ENCODE measurements at regions not wholly inside any gene's neighbourhood (a gene's known extent, or its start where the extent isn't known, plus 50 kb on each side); places are given as distances from the start of the nearest gene placed in this dataset.

- H3K4me1 ChIP-seq (ENCODE audit: control insufficient read depth, insufficient read depth, low read length, poor library complexity, severe bottlenecking): no peaks in the 10 kb centered on the region
- no peak overlapping the region for H3K4me3 ChIP-seq (ENCODE audit: insufficient read depth, low read depth, low read length, poor library complexity, severe bottlenecking)
- no peak for DNase-seq
- H3K27me3 ChIP-seq (replicated peaks; ENCODE audit: control insufficient read depth, insufficient read depth, low read length, poor library complexity, severe bottlenecking): no peaks in the 10 kb centered on the region
- no peaks in the 10 kb centered on the region for H3K36me3 ChIP-seq (ENCODE audit: control insufficient read depth, insufficient read depth, low read length)
- H3K27ac ChIP-seq (ENCODE audit: insufficient read depth, low read length, poor library complexity, severe bottlenecking): no peak overlapping the region
- no peaks in the 10 kb centered on the region for H3K9me3 ChIP-seq (ENCODE audit: control insufficient read depth, low read length)
Observed at GRCh38 chr13:95485045-95485517, 67.4 kb upstream of the CLDN10 start.

DNA sequence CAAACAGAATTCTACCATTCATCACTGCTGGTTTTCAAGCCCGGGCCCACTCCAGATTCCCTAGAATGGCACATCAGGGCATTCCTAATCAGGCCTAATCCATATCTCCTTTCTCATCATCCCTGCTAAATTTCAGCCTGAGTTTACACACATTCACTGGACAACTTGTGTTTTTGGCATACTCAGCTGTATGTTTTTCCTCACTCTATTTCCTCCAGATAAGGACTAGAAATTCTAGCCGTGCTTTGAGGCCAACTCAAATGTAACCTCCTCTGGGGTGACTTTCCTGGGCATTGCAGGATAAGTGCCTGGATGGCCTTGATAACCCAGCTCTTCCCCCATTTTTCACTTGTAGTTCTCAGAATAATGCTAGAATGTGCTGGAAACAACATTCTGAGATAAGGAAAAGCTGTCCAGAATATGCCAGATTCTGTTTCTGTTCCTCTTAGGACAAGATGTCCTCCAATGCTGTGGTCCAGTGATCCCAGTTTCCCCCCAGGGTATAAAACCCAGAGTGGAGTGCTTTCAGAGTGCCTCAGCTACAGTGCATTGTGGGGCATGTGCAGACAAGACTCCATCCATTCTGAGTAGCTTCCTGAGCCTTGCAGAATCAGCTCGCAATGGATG, 66.9 kb upstream of the CLDN10 start:
- Histone ChIP-seq H3K4me1 (ENCODE audit: control insufficient read depth, insufficient read depth, low read length, poor library complexity, severe bottlenecking) (no peaks in the 10 kb centered on the region), H3K27me3 (replicated peaks; ENCODE audit: control insufficient read depth, insufficient read depth, low read length, poor library complexity, severe bottlenecking) (no peaks in the 10 kb centered on the region), H3K4me3 (ENCODE audit: insufficient read depth, low read depth, low read length, poor library complexity, severe bottlenecking) (no peak overlapping the region), H3K9me3 (ENCODE audit: control insufficient read depth, low read length) (no peaks in the 10 kb centered on the region), H3K36me3 (ENCODE audit: control insufficient read depth, insufficient read depth, low read length) (no peaks in the 10 kb centered on the region), H3K27ac (ENCODE audit: insufficient read depth, low read length, poor library complexity, severe bottlenecking) (no peak overlapping the region)
- no peak for DNase-seq

GRCh38 chr13:95492044-95492801, 60.3 kb upstream of the CLDN10 start:
- Histone ChIP-seq H3K27me3 (replicated peaks; ENCODE audit: control insufficient read depth, insufficient read depth, low read length, poor library complexity, severe bottlenecking) (no peaks in the 10 kb centered on the region), H3K4me3 (ENCODE audit: insufficient read depth, low read depth, low read length, poor library complexity, severe bottlenecking) (no peak overlapping the region), H3K9me3 (ENCODE audit: control insufficient read depth, low read length) (peaks cover 4% of the 10 kb centered on the region), H3K27ac (ENCODE audit: insufficient read depth, low read length, poor library complexity, severe bottlenecking) (no peak overlapping the region), H3K4me1 (ENCODE audit: control insufficient read depth, insufficient read depth, low read length, poor library complexity, severe bottlenecking) (no peaks in the 10 kb centered on the region), H3K36me3 (ENCODE audit: control insufficient read depth, insufficient read depth, low read length) (no peaks in the 10 kb centered on the region)
- no peak for DNase-seq

- Histone ChIP-seq H3K36me3 (ENCODE audit: control insufficient read depth, insufficient read depth, low read length) (no peaks in the 10 kb centered on the region), H3K9me3 (ENCODE audit: control insufficient read depth, low read length) (peaks cover 4% of the 10 kb centered on the region), H3K27ac (ENCODE audit: insufficient read depth, low read length, poor library complexity, severe bottlenecking) (no peak overlapping the region), H3K27me3 (replicated peaks; ENCODE audit: control insufficient read depth, insufficient read depth, low read length, poor library complexity, severe bottlenecking) (no peaks in the 10 kb centered on the region), H3K4me3 (ENCODE audit: insufficient read depth, low read depth, low read length, poor library complexity, severe bottlenecking) (no peak overlapping the region), H3K4me1 (ENCODE audit: control insufficient read depth, insufficient read depth, low read length, poor library complexity, severe bottlenecking) (no peaks in the 10 kb centered on the region)
- no peak for DNase-seq
Observed at GRCh38 chr13:95494082-95494681, 58.3 kb upstream of the CLDN10 start.

DNA sequence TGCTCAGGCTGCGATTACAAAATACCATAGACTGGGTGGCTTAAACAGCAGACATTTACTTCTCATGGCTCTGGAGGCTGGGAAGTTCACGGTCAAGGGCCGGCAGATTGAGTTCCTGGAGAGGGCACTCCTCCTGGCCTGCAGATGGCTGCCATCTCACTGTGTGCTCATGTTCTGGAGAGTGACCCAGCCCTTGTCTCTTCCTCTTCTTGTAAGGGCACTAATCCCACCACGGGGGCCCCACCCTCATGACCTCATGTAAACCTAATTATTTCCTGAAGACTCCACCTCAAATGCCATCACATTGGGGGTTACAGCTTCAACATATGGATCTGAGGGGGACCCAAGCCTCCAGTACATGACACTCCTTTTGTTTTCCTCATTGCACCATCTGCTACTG, 56.0 kb upstream of the CLDN10 start:
- Histone ChIP-seq H3K4me3 (ENCODE audit: insufficient read depth, low read depth, low read length, poor library complexity, severe bottlenecking) (no peak overlapping the region), H3K9me3 (ENCODE audit: control insufficient read depth, low read length) (peaks cover 4% of the 10 kb centered on the region), H3K27me3 (replicated peaks; ENCODE audit: control insufficient read depth, insufficient read depth, low read length, poor library complexity, severe bottlenecking) (no peaks in the 10 kb centered on the region), H3K4me1 (ENCODE audit: control insufficient read depth, insufficient read depth, low read length, poor library complexity, severe bottlenecking) (no peaks in the 10 kb centered on the region), H3K27ac (ENCODE audit: insufficient read depth, low read length, poor library complexity, severe bottlenecking) (no peak overlapping the region), H3K36me3 (ENCODE audit: control insufficient read depth, insufficient read depth, low read length) (no peaks in the 10 kb centered on the region)
- no peak for DNase-seq

DNA sequence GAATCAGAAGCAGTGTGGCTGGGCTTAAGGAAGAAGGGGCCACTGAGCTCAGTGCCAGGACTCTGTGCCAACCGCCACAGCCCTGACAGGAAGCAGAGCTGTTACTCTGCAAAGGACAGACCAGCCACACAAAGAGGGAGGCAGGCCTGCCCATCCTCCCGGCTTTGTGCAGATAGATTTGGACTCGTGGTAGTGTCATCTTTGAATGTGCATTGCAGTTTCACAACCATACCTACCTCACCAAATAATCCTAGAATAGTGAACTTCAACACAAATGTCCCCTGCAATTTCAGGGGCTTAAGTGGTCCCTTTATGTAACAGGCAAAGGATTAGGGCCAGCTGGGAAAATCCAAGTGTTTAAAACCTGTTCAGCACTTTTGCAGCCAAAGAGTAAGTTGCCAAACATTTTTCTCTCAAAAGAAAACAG, 55.1 kb upstream of the CLDN10 start:
- Histone ChIP-seq H3K4me1 (ENCODE audit: control insufficient read depth, insufficient read depth, low read length, poor library complexity, severe bottlenecking) (no peaks in the 10 kb centered on the region), H3K36me3 (ENCODE audit: control insufficient read depth, insufficient read depth, low read length) (no peaks in the 10 kb centered on the region), H3K9me3 (ENCODE audit: control insufficient read depth, low read length) (peaks cover 4% of the 10 kb centered on the region), H3K27ac (ENCODE audit: insufficient read depth, low read length, poor library complexity, severe bottlenecking) (no peak overlapping the region), H3K4me3 (ENCODE audit: insufficient read depth, low read depth, low read length, poor library complexity, severe bottlenecking) (no peak overlapping the region), H3K27me3 (replicated peaks; ENCODE audit: control insufficient read depth, insufficient read depth, low read length, poor library complexity, severe bottlenecking) (no peaks in the 10 kb centered on the region)
- no peak for DNase-seq

DNA sequence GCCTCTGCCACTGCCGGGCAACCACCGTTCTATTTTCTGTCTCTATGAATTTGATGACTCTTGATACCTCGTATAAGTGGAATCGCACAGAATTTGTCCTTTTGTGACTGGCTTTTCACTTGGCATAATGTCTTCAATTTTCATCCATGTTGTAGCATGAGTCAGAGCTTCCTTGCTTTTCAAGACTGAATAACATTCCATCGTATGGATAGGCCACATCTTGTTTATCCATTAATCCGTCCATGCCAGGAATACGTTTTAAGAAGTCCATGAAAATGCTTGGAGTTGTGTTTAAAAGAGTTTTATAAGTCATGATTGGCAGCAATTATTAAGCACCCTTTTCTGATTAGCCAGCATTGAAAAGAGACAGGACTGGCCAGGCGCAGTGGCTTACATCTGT, 53.6 kb upstream of the CLDN10 start:
- DNase-seq: no peak
- H3K27ac ChIP-seq (ENCODE audit: insufficient read depth, low read length, poor library complexity, severe bottlenecking): no peak overlapping the region
- H3K9me3 ChIP-seq (ENCODE audit: control insufficient read depth, low read length): peaks cover 4% of the 10 kb centered on the region

GRCh38 chr13:95499811-95500712, 52.5 kb upstream of the CLDN10 start:
- H3K27ac ChIP-seq (ENCODE audit: insufficient read depth, low read length, poor library complexity, severe bottlenecking): no peak overlapping the region
- no peak overlapping the region for H3K4me3 ChIP-seq (ENCODE audit: insufficient read depth, low read depth, low read length, poor library complexity, severe bottlenecking)
- no peaks in the 10 kb centered on the region for H3K36me3 ChIP-seq (ENCODE audit: control insufficient read depth, insufficient read depth, low read length)
- H3K4me1 ChIP-seq (ENCODE audit: control insufficient read depth, insufficient read depth, low read length, poor library complexity, severe bottlenecking): no peaks in the 10 kb centered on the region
- peaks cover 4% of the 10 kb centered on the region for H3K9me3 ChIP-seq (ENCODE audit: control insufficient read depth, low read length)
- DNase-seq: no peak
- H3K27me3 ChIP-seq (replicated peaks; ENCODE audit: control insufficient read depth, insufficient read depth, low read length, poor library complexity, severe bottlenecking): no peaks in the 10 kb centered on the region

More for the DNA sequence above, 53.6 kb upstream of the CLDN10 start:
- no peaks in the 10 kb centered on the region for H3K4me1 ChIP-seq (ENCODE audit: control insufficient read depth, insufficient read depth, low read length, poor library complexity, severe bottlenecking)
- H3K36me3 ChIP-seq (ENCODE audit: control insufficient read depth, insufficient read depth, low read length): no peaks in the 10 kb centered on the region
- H3K4me3 ChIP-seq (ENCODE audit: insufficient read depth, low read depth, low read length, poor library complexity, severe bottlenecking): no peak overlapping the region
- no peaks in the 10 kb centered on the region for H3K27me3 ChIP-seq (replicated peaks; ENCODE audit: control insufficient read depth, insufficient read depth, low read length, poor library complexity, severe bottlenecking)

GRCh38 chr13:95502216-95502615, 50.3 kb upstream of the CLDN10 start:
- no peak overlapping the region for H3K27ac ChIP-seq (ENCODE audit: insufficient read depth, low read length, poor library complexity, severe bottlenecking)
- no peak for DNase-seq
- no peaks in the 10 kb centered on the region for H3K36me3 ChIP-seq (ENCODE audit: control insufficient read depth, insufficient read depth, low read length)
- no peak overlapping the region for H3K4me3 ChIP-seq (ENCODE audit: insufficient read depth, low read depth, low read length, poor library complexity, severe bottlenecking)
- H3K27me3 ChIP-seq (replicated peaks; ENCODE audit: control insufficient read depth, insufficient read depth, low read length, poor library complexity, severe bottlenecking): no peaks in the 10 kb centered on the region
- no peaks in the 10 kb centered on the region for H3K9me3 ChIP-seq (ENCODE audit: control insufficient read depth, low read length)
- no peaks in the 10 kb centered on the region for H3K4me1 ChIP-seq (ENCODE audit: control insufficient read depth, insufficient read depth, low read length, poor library complexity, severe bottlenecking)
